ENCODE measurements at regions not wholly inside any gene's neighbourhood (a gene's known extent, or its start where the extent isn't known, plus 50 kb on each side); places are given as distances from the start of the nearest gene placed in this dataset.

- 96% methylated on average over 4 of the region's 4 CpGs for WGBS
- Histone ChIP-seq H3K4me3 (ENCODE audit: low read length in 2 of 2) (no peak overlapping the region), H3K9me3 (ENCODE audit: control insufficient read depth in 2 of 2, insufficient read depth in 1 of 2, low read length in 1 of 2) (no peaks in the 10 kb centered on the region), H3K27ac (ENCODE audit: low read depth in 1 of 2, low read length in 1 of 2) (no peak overlapping the region), H3K27me3 (ENCODE audit: control insufficient read depth in 2 of 2, insufficient read depth in 1 of 2, low read length in 1 of 2) (no peaks in the 10 kb centered on the region), H3K36me3 (ENCODE audit: control insufficient read depth in 2 of 2, insufficient read depth in 2 of 2, low read length in 1 of 2) (no peaks in the 10 kb centered on the region), H3K4me1 (ENCODE audit: control insufficient read depth in 2 of 2, insufficient read depth in 2 of 2, low read length in 2 of 2) (no peaks in the 10 kb centered on the region)
- no peak for DNase-seq (ENCODE audit: low read depth in 6 of 9, low spot score in 9 of 9)
Observed at GRCh38 chr4:12943069-12943468, 541.1 kb downstream of the RAB28 start.

- Histone ChIP-seq H3K27ac (ENCODE audit: low read depth in 1 of 2, low read length in 1 of 2) (no peak overlapping the region), H3K4me3 (ENCODE audit: low read length in 2 of 2) (no peak overlapping the region), H3K9me3 (ENCODE audit: control insufficient read depth in 2 of 2, insufficient read depth in 1 of 2, low read length in 1 of 2) (no peaks in the 10 kb centered on the region), H3K27me3 (ENCODE audit: control insufficient read depth in 2 of 2, insufficient read depth in 1 of 2, low read length in 1 of 2) (no peaks in the 10 kb centered on the region), H3K4me1 (ENCODE audit: control insufficient read depth in 2 of 2, insufficient read depth in 2 of 2, low read length in 2 of 2) (no peaks in the 10 kb centered on the region), H3K36me3 (ENCODE audit: control insufficient read depth in 2 of 2, insufficient read depth in 2 of 2, low read length in 1 of 2) (no peaks in the 10 kb centered on the region)
- DNase-seq (ENCODE audit: low read depth in 6 of 9, low spot score in 9 of 9) = no peak
Observed at GRCh38 chr4:12933760-12934221, 550.3 kb downstream of the RAB28 start.

GRCh38 chr4:12932203-12932788, 551.8 kb downstream of the RAB28 start:
- WGBS = 87% methylated on average over 4 of the region's 4 CpGs
- Histone ChIP-seq H3K4me1 (ENCODE audit: control insufficient read depth in 2 of 2, insufficient read depth in 2 of 2, low read length in 2 of 2) (no peaks in the 10 kb centered on the region), H3K9me3 (ENCODE audit: control insufficient read depth in 2 of 2, insufficient read depth in 1 of 2, low read length in 1 of 2) (no peaks in the 10 kb centered on the region), H3K27me3 (ENCODE audit: control insufficient read depth in 2 of 2, insufficient read depth in 1 of 2, low read length in 1 of 2) (no peaks in the 10 kb centered on the region), H3K4me3 (ENCODE audit: low read length in 2 of 2) (no peak overlapping the region), H3K36me3 (ENCODE audit: control insufficient read depth in 2 of 2, insufficient read depth in 2 of 2, low read length in 1 of 2) (no peaks in the 10 kb centered on the region), H3K27ac (ENCODE audit: low read depth in 1 of 2, low read length in 1 of 2) (no peak overlapping the region)
- DNase-seq (ENCODE audit: low read depth in 6 of 9, low spot score in 9 of 9) = no peak

- no peaks in the 10 kb centered on the region for H3K27me3 ChIP-seq (ENCODE audit: control insufficient read depth in 2 of 2, insufficient read depth in 1 of 2, low read length in 1 of 2)
- no peaks in the 10 kb centered on the region for H3K4me1 ChIP-seq (ENCODE audit: control insufficient read depth in 2 of 2, insufficient read depth in 2 of 2, low read length in 2 of 2)
- no peaks in the 10 kb centered on the region for H3K9me3 ChIP-seq (ENCODE audit: control insufficient read depth in 2 of 2, insufficient read depth in 1 of 2, low read length in 1 of 2)
- H3K27ac ChIP-seq (ENCODE audit: low read depth in 1 of 2, low read length in 1 of 2) = no peak overlapping the region
- no peaks in the 10 kb centered on the region for H3K36me3 ChIP-seq (ENCODE audit: control insufficient read depth in 2 of 2, insufficient read depth in 2 of 2, low read length in 1 of 2)
- no peak overlapping the region for H3K4me3 ChIP-seq (ENCODE audit: low read length in 2 of 2)
- WGBS = 90% methylated on average over 1 of the region's 1 CpG
- no peak for DNase-seq (ENCODE audit: low read depth in 6 of 9, low spot score in 9 of 9)
Observed at GRCh38 chr4:12929784-12930183, 554.4 kb downstream of the RAB28 start.

GRCh38 chr4:12928751-12929150, 555.4 kb downstream of the RAB28 start:
- H3K4me1 ChIP-seq (ENCODE audit: control insufficient read depth in 2 of 2, insufficient read depth in 2 of 2, low read length in 2 of 2) = no peaks in the 10 kb centered on the region
- DNase-seq (ENCODE audit: low read depth in 6 of 9, low spot score in 9 of 9) = no peak
- no peaks in the 10 kb centered on the region for H3K27me3 ChIP-seq (ENCODE audit: control insufficient read depth in 2 of 2, insufficient read depth in 1 of 2, low read length in 1 of 2)
- H3K4me3 ChIP-seq (ENCODE audit: low read length in 2 of 2) = no peak overlapping the region
- H3K9me3 ChIP-seq (ENCODE audit: control insufficient read depth in 2 of 2, insufficient read depth in 1 of 2, low read length in 1 of 2) = no peaks in the 10 kb centered on the region
- no peaks in the 10 kb centered on the region for H3K36me3 ChIP-seq (ENCODE audit: control insufficient read depth in 2 of 2, insufficient read depth in 2 of 2, low read length in 1 of 2)
- no peak overlapping the region for H3K27ac ChIP-seq (ENCODE audit: low read depth in 1 of 2, low read length in 1 of 2)

- Histone ChIP-seq H3K9me3 (ENCODE audit: control insufficient read depth in 2 of 2, insufficient read depth in 1 of 2, low read length in 1 of 2) (no peaks in the 10 kb centered on the region), H3K27me3 (ENCODE audit: control insufficient read depth in 2 of 2, insufficient read depth in 1 of 2, low read length in 1 of 2) (no peaks in the 10 kb centered on the region), H3K36me3 (ENCODE audit: control insufficient read depth in 2 of 2, insufficient read depth in 2 of 2, low read length in 1 of 2) (no peaks in the 10 kb centered on the region), H3K27ac (ENCODE audit: low read depth in 1 of 2, low read length in 1 of 2) (no peak overlapping the region), H3K4me1 (ENCODE audit: control insufficient read depth in 2 of 2, insufficient read depth in 2 of 2, low read length in 2 of 2) (no peaks in the 10 kb centered on the region), H3K4me3 (ENCODE audit: low read length in 2 of 2) (no peak overlapping the region)
- no peak for DNase-seq (ENCODE audit: low read depth in 6 of 9, low spot score in 9 of 9)
- WGBS = 62% methylated on average over 5 of the region's 5 CpGs
Observed at GRCh38 chr4:12926189-12927066, 557.7 kb downstream of the RAB28 start.

- Histone ChIP-seq H3K9me3 (ENCODE audit: control insufficient read depth in 2 of 2, insufficient read depth in 1 of 2, low read length in 1 of 2) (no peaks in the 10 kb centered on the region), H3K27me3 (ENCODE audit: control insufficient read depth in 2 of 2, insufficient read depth in 1 of 2, low read length in 1 of 2) (no peaks in the 10 kb centered on the region), H3K4me1 (ENCODE audit: control insufficient read depth in 2 of 2, insufficient read depth in 2 of 2, low read length in 2 of 2) (no peaks in the 10 kb centered on the region), H3K27ac (ENCODE audit: low read depth in 1 of 2, low read length in 1 of 2) (no peak overlapping the region), H3K4me3 (ENCODE audit: low read length in 2 of 2) (no peak overlapping the region), H3K36me3 (ENCODE audit: control insufficient read depth in 2 of 2, insufficient read depth in 2 of 2, low read length in 1 of 2) (no peaks in the 10 kb centered on the region)
- 88% methylated on average over 2 of the region's 2 CpGs for WGBS
- DNase-seq (ENCODE audit: low read depth in 6 of 9, low spot score in 9 of 9) = no peak
Observed at GRCh38 chr4:12924728-12925320, 559.3 kb downstream of the RAB28 start.

GRCh38 chr4:12924253-12924652, 559.9 kb downstream of the RAB28 start:
- H3K4me1 ChIP-seq (ENCODE audit: control insufficient read depth in 2 of 2, insufficient read depth in 2 of 2, low read length in 2 of 2) = no peaks in the 10 kb centered on the region
- no peak for DNase-seq (ENCODE audit: low read depth in 6 of 9, low spot score in 9 of 9)
- H3K36me3 ChIP-seq (ENCODE audit: control insufficient read depth in 2 of 2, insufficient read depth in 2 of 2, low read length in 1 of 2) = no peaks in the 10 kb centered on the region
- H3K9me3 ChIP-seq (ENCODE audit: control insufficient read depth in 2 of 2, insufficient read depth in 1 of 2, low read length in 1 of 2) = no peaks in the 10 kb centered on the region
- H3K27ac ChIP-seq (ENCODE audit: low read depth in 1 of 2, low read length in 1 of 2) = no peak overlapping the region
- 93% methylated on average over 4 of the region's 4 CpGs for WGBS
- H3K4me3 ChIP-seq (ENCODE audit: low read length in 2 of 2) = no peak overlapping the region
- no peaks in the 10 kb centered on the region for H3K27me3 ChIP-seq (ENCODE audit: control insufficient read depth in 2 of 2, insufficient read depth in 1 of 2, low read length in 1 of 2)

GRCh38 chr4:12912896-12913418, 571.2 kb downstream of the RAB28 start:
- H3K4me1 ChIP-seq (ENCODE audit: control insufficient read depth in 2 of 2, insufficient read depth in 2 of 2, low read length in 2 of 2) = no peaks in the 10 kb centered on the region
- no peaks in the 10 kb centered on the region for H3K27me3 ChIP-seq (ENCODE audit: control insufficient read depth in 2 of 2, insufficient read depth in 1 of 2, low read length in 1 of 2)
- H3K4me3 ChIP-seq (ENCODE audit: low read length in 2 of 2) = no peak overlapping the region
- H3K36me3 ChIP-seq (ENCODE audit: control insufficient read depth in 2 of 2, insufficient read depth in 2 of 2, low read length in 1 of 2) = no peaks in the 10 kb centered on the region
- WGBS = 88% methylated on average over 2 of the region's 2 CpGs
- DNase-seq (ENCODE audit: low read depth in 6 of 9, low spot score in 9 of 9) = no peak
- H3K9me3 ChIP-seq (ENCODE audit: control insufficient read depth in 2 of 2, insufficient read depth in 1 of 2, low read length in 1 of 2) = peaks cover 0 to 10% of the 10 kb centered on the region in 2 donors
- no peak overlapping the region for H3K27ac ChIP-seq (ENCODE audit: low read depth in 1 of 2, low read length in 1 of 2)
